Sigmoid colon (tissue), 6 donors: ENCODE measurements at regions not wholly inside any gene's neighbourhood (a gene's known extent, or its start where the extent isn't known, plus 50 kb on each side); places are given as distances from the start of the nearest gene placed in this dataset.

Source experiments
- DNase-seq: peaks from one replicate; pipeline ENCODE4 v3.0.0-alpha.2; 2019
- H3K27ac ChIP-seq, 4 donors: fragments of 200-600 bp; sonication (generic); one replicate each; pipeline ENCODE4 v1.5.1; 2016 to 2019; ENCODE audit warnings: mild to moderate bottlenecking in 1 of 4
- H3K27me3 ChIP-seq, 3 donors: fragments of 200-600 bp; sonication (generic); one replicate each; pipeline ENCODE4 v1.5.1; 2019; ENCODE audit warnings: mild to moderate bottlenecking in 1 of 3
- H3K36me3 ChIP-seq, 4 donors: fragments of 200-600 bp; sonication (generic); one replicate each; pipeline ENCODE4 v1.5.1; 2016 to 2019
- H3K4me1 ChIP-seq, 4 donors: fragments of 200-600 bp; sonication (generic); one replicate each; pipeline ENCODE4 v1.5.1; 2017 to 2019
- H3K4me3 ChIP-seq, 4 donors: fragments of 200-600 bp; sonication (generic); one replicate each; pipeline ENCODE4 v1.5.1; 2017 to 2019; ENCODE audit warnings: mild to moderate bottlenecking in 2 of 4, moderate library complexity in 1 of 4
- H3K9me3 ChIP-seq, 4 donors: fragments of 200-600 bp in 3 of 4; sonication (generic) in 3 of 4; one replicate each; pipeline versions ENCODE4 v1.5.1 to v1.6.1; 2013 to 2019
- CTCF ChIP-seq, 4 experiments: fragments of 450-650 bp in 3 of 4; fragments of 200-600 bp in 1 of 4; IDR thresholded peaks; one replicate each; pipeline ENCODE4 v1.5.1; 2016 to 2019; ENCODE audit warnings: antibody characterized with exemption in 4 of 4, mild to moderate bottlenecking in 3 of 4, moderate library complexity in 2 of 4
- EP300 ChIP-seq, 4 donors: sonication (generic); formaldehyde crosslinking; IDR thresholded peaks; one replicate each; pipeline ENCODE4 v1.6.1; 2017; ENCODE audit warnings: antibody characterized with exemption in 4 of 4
- POLR2A ChIP-seq, 2 donors: fragments of 450-650 bp; IDR thresholded peaks; one replicate each; pipeline ENCODE4 v1.6.1; 2016; ENCODE audit warnings: antibody characterized with exemption in 2 of 2, mild to moderate bottlenecking in 2 of 2, moderate library complexity in 2 of 2
- POLR2AphosphoS5 ChIP-seq, 4 donors: sonication (generic); formaldehyde crosslinking; IDR thresholded peaks; one replicate each; pipeline ENCODE4 v1.6.1; 2017; ENCODE audit warnings: antibody characterized with exemption in 4 of 4
- WGBS, 2 donors: extraction: QIAGEN DNeasy Blood & Tissue Kit; methylation state at CpG; one replicate each; pipeline ENCODE4 v1.1.7; 2013; 5-methylcytosine and 5-hydroxymethylcytosine counted together
- intact Hi-C: fragments of 100-400 bp; cut with DNase I; formaldehyde crosslinking; loops from one replicate; pipeline ENCODE4 v1.15.1; 2023
- donor health status: healthy with polysubstance abuse.
- donor health status: healthy.

- H3K9me3 ChIP-seq, result no peaks in the 10 kb centered on the region
- H3K27ac ChIP-seq, result no peak overlapping the region
- WGBS, 2 donors, result 30 to 34% methylated on average over 2 of the region's 2 CpGs
- no peaks in the 10 kb centered on the region for H3K4me1 ChIP-seq
- no peak for DNase-seq
- intact Hi-C loops, result no loop called here
- H3K4me3 ChIP-seq, result no peak overlapping the region
- H3K27me3 ChIP-seq, result no peaks in the 10 kb centered on the region
- no peak for TF ChIP-seq CTCF (IDR thresholded peaks at IDR 0.05)
- no peak for TF ChIP-seq POLR2A (IDR thresholded peaks at IDR 0.05)
- no peaks in the 10 kb centered on the region for H3K36me3 ChIP-seq
These were observed 935.4 kb upstream of the TENM3 start for GRCh38 chr4:181307824-181308223.

GRCh38 chr4:181308476-181309312 is 934.5 kb upstream of the TENM3 start:
- no peak for DNase-seq
- intact Hi-C loops, result no loop called here
- Histone ChIP-seq H3K9me3 (no peaks in the 10 kb centered on the region), H3K27me3 (no peaks in the 10 kb centered on the region), H3K4me1 (no peaks in the 10 kb centered on the region), H3K27ac (no peak overlapping the region), H3K4me3 (no peak overlapping the region), H3K36me3 (no peaks in the 10 kb centered on the region)
- no peak for TF ChIP-seq EP300 (IDR thresholded peaks at IDR 0.05)
- no peak for TF ChIP-seq POLR2AphosphoS5 (IDR thresholded peaks at IDR 0.05)
- TF ChIP-seq POLR2A (IDR thresholded peaks at IDR 0.05), result no peak
- no peak for TF ChIP-seq CTCF (IDR thresholded peaks at IDR 0.05)
- WGBS, 2 donors, result 52 to 59% methylated on average over 7 of the region's 7 CpGs

- intact Hi-C loops, result no loop called here
- no peaks in the 10 kb centered on the region for H3K36me3 ChIP-seq
- H3K27ac ChIP-seq, result no peak overlapping the region
- WGBS, 2 donors, result 61 to 65% methylated on average over 4 of the region's 4 CpGs
- H3K4me3 ChIP-seq, result no peak overlapping the region
- H3K27me3 ChIP-seq, result no peaks in the 10 kb centered on the region
- no peak for TF ChIP-seq EP300 (IDR thresholded peaks at IDR 0.05)
- TF ChIP-seq POLR2AphosphoS5 (IDR thresholded peaks at IDR 0.05), result no peak
- no peak for TF ChIP-seq POLR2A (IDR thresholded peaks at IDR 0.05)
- TF ChIP-seq CTCF (IDR thresholded peaks at IDR 0.05), result no peak
- no peak for DNase-seq
- no peaks in the 10 kb centered on the region for H3K9me3 ChIP-seq
- H3K4me1 ChIP-seq, result no peaks in the 10 kb centered on the region
These were observed 931.1 kb upstream of the TENM3 start for GRCh38 chr4:181312066-181312465.

- no peak for TF ChIP-seq POLR2A (IDR thresholded peaks at IDR 0.05)
- TF ChIP-seq CTCF (IDR thresholded peaks at IDR 0.05), result no peak
- TF ChIP-seq EP300 (IDR thresholded peaks at IDR 0.05), result no peak
- TF ChIP-seq POLR2AphosphoS5 (IDR thresholded peaks at IDR 0.05), result no peak
- Histone ChIP-seq H3K4me1 (no peaks in the 10 kb centered on the region), H3K4me3 (no peak overlapping the region), H3K27ac (no peak overlapping the region), H3K27me3 (no peaks in the 10 kb centered on the region), H3K36me3 (no peaks in the 10 kb centered on the region), H3K9me3 (no peaks in the 10 kb centered on the region)
- WGBS, 2 donors, result 66 to 72% methylated on average over 5 of the region's 5 CpGs
- DNase-seq, result no peak
- intact Hi-C loops, result no loop called here
These were observed 923.6 kb upstream of the TENM3 start for GRCh38 chr4:181319629-181320028.

GRCh38 chr4:181323061-181323460 is 920.1 kb upstream of the TENM3 start:
- Histone ChIP-seq H3K9me3 (no peaks in the 10 kb centered on the region), H3K4me1 (no peaks in the 10 kb centered on the region), H3K36me3 (no peaks in the 10 kb centered on the region), H3K27me3 (no peaks in the 10 kb centered on the region), H3K27ac (no peak overlapping the region), H3K4me3 (no peak overlapping the region)
- DNase-seq, result no peak
- no peak for TF ChIP-seq CTCF (IDR thresholded peaks at IDR 0.05)
- TF ChIP-seq EP300 (IDR thresholded peaks at IDR 0.05), result no peak
- no peak for TF ChIP-seq POLR2AphosphoS5 (IDR thresholded peaks at IDR 0.05)
- TF ChIP-seq POLR2A (IDR thresholded peaks at IDR 0.05), result no peak
- WGBS, 2 donors, result 31 to 60% methylated on average over 2 of the region's 2 CpGs
- intact Hi-C loops, result no loop called here
